ENCODE measurements at regions not wholly inside any gene's neighbourhood (a gene's known extent, or its start where the extent isn't known, plus 50 kb on each side); places are given as distances from the start of the nearest gene placed in this dataset.

DNA sequence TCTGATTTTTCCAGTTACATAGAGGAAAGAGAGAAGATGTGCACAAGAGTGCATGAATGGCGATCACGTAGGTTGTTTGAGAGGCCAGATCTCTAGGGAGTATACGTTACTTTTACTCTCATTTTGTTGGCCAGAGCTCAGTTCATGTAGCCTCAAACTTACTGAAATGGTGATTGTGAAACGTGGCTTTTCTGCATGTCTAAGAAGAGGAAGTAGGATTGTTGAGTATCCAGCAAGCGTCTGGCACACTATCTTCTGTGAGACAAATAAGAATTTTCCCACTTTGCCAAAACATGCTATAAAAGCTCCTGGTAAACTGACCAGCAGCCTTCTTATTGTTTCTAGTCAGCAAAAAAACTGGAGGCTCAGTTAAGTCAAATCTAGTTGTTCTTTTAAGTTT is 264.5 kb upstream of the EMCN start:
- H3K23ac ChIP-seq (ENCODE audit: low read depth, low read length, poor library complexity): no peak overlapping the region
- no peak overlapping the region for H3K4me3 ChIP-seq (ENCODE audit: low read length in 2 of 2)
- H2BK15ac ChIP-seq (ENCODE audit: low read length): no peak overlapping the region
- no peak overlapping the region for H3K14ac ChIP-seq (ENCODE audit: low read length)
- no peak overlapping the region for H4K91ac ChIP-seq (ENCODE audit: low read depth, low read length, poor library complexity)
- no peak overlapping the region for H3K4me2 ChIP-seq (ENCODE audit: insufficient read depth, low read length, poor library complexity, severe bottlenecking)
- H3K4ac ChIP-seq (ENCODE audit: low read length): no peak overlapping the region
- no peaks in the 10 kb centered on the region for H3K4me1 ChIP-seq (ENCODE audit: control insufficient read depth in 2 of 2, insufficient read depth in 1 of 2, low read depth in 1 of 2, low read length in 2 of 2)
- no peak overlapping the region for H3K27ac ChIP-seq (replicated peaks; ENCODE audit: low read length)
- no peaks in the 10 kb centered on the region for H3K79me1 ChIP-seq (ENCODE audit: low read depth, low read length)
- H3K27me3 ChIP-seq (ENCODE audit: control insufficient read depth in 3 of 3, insufficient read depth in 3 of 3, low read depth in 1 of 3, low read length in 3 of 3): no peaks in the 10 kb centered on the region
- H2AFZ ChIP-seq (ENCODE audit: low read length): no peak overlapping the region
- H3K9me3 ChIP-seq (replicated peaks in 1 of 2; ENCODE audit: control insufficient read depth in 2 of 2, insufficient read depth in 1 of 2, low read depth in 1 of 2, low read length in 2 of 2): peaks cover 0 to 6% of the 10 kb centered on the region in 2 donors
- H3K36me3 ChIP-seq (replicated peaks in 1 of 2; ENCODE audit: control insufficient read depth in 2 of 2, insufficient read depth in 2 of 2, low read length in 2 of 2): no peaks in the 10 kb centered on the region
- H2BK120ac ChIP-seq (ENCODE audit: low read depth, low read length): no peak overlapping the region
- no peak overlapping the region for H2BK12ac ChIP-seq (ENCODE audit: low read length)
- H3K9ac ChIP-seq (ENCODE audit: low read depth, low read length, poor library complexity): no peak overlapping the region
- no peak for DNase-seq (ENCODE audit: low spot score)
- H3K18ac ChIP-seq (ENCODE audit: low read length): no peak overlapping the region
- H2BK5ac ChIP-seq (ENCODE audit: low read length): no peak overlapping the region
- H2AK5ac ChIP-seq (ENCODE audit: low read depth, low read length): no peak overlapping the region
- no CpG with 5 or more reads among the region's 5 CpGs for WGBS, 2 donors (ENCODE audit: extremely low coverage in 2 of 2, insufficient read length in 2 of 2, insufficient replicate concordance in 1 of 2)
- H4K8ac ChIP-seq (ENCODE audit: low read depth, low read length): no peak overlapping the region

DNA sequence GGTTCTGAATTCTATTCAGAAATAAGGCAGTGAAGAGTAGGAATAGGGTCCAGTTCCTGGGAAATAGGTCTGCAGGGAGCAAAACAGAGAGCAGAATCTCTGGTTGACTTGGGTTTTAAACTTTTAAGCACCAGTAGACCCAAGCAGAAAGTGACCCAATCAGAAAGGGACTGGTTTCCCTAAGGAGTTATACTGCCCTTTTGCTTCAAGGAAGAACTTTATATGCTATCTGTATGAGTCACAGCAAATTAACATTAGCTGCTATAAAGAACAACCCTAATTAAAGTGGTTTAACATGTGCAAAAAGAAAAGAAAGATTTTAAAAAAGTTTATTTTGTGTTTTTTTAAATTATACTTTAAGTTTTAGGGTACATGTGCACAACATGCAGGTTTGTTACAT is 263.6 kb upstream of the EMCN start:
- Histone ChIP-seq H3K9me3 (replicated peaks in 1 of 2; ENCODE audit: control insufficient read depth in 2 of 2, insufficient read depth in 1 of 2, low read depth in 1 of 2, low read length in 2 of 2) (peaks cover 0 to 12% of the 10 kb centered on the region in 2 donors), H3K4me2 (ENCODE audit: insufficient read depth, low read length, poor library complexity, severe bottlenecking) (no peak overlapping the region), H4K8ac (ENCODE audit: low read depth, low read length) (no peak overlapping the region), H2AK5ac (ENCODE audit: low read depth, low read length) (no peak overlapping the region), H2BK15ac (ENCODE audit: low read length) (no peak overlapping the region), H2BK12ac (ENCODE audit: low read length) (no peak overlapping the region), H3K79me1 (ENCODE audit: low read depth, low read length) (no peaks in the 10 kb centered on the region), H3K18ac (ENCODE audit: low read length) (no peak overlapping the region), H3K4me3 (ENCODE audit: low read length in 2 of 2) (no peak overlapping the region), H3K27ac (replicated peaks; ENCODE audit: low read length) (no peak overlapping the region), H3K9ac (ENCODE audit: low read depth, low read length, poor library complexity) (no peak overlapping the region), H3K27me3 (ENCODE audit: control insufficient read depth in 3 of 3, insufficient read depth in 3 of 3, low read depth in 1 of 3, low read length in 3 of 3) (no peaks in the 10 kb centered on the region), H3K36me3 (replicated peaks in 1 of 2; ENCODE audit: control insufficient read depth in 2 of 2, insufficient read depth in 2 of 2, low read length in 2 of 2) (no peaks in the 10 kb centered on the region), H2BK5ac (ENCODE audit: low read length) (no peak overlapping the region), H3K4me1 (ENCODE audit: control insufficient read depth in 2 of 2, insufficient read depth in 1 of 2, low read depth in 1 of 2, low read length in 2 of 2) (no peaks in the 10 kb centered on the region), H3K4ac (ENCODE audit: low read length) (no peak overlapping the region), H3K14ac (ENCODE audit: low read length) (no peak overlapping the region), H4K91ac (ENCODE audit: low read depth, low read length, poor library complexity) (no peak overlapping the region), H2BK120ac (ENCODE audit: low read depth, low read length) (no peak overlapping the region), H3K23ac (ENCODE audit: low read depth, low read length, poor library complexity) (no peak overlapping the region), H2AFZ (ENCODE audit: low read length) (no peak overlapping the region)
- no peak for DNase-seq (ENCODE audit: low spot score)

DNA sequence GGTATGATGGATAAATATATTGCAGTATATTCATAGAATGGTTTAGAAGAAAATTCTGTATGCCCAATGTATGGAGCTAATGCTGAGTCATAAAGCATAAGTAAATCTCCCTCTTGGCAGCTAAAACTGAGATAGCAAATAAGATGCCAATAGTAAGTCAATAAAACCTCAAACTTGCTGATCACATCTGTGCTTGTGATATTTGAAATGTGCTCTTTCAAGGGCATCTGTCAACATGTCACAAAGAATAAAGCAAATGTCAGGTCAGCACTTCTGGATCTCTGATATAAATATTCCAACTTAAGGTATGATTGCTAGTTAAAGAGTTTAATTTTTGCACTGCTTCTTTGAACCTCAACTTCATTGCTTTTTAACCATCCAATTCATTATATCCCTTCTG is 262.3 kb upstream of the EMCN start:
- H3K4me1 ChIP-seq (ENCODE audit: control insufficient read depth in 2 of 2, insufficient read depth in 1 of 2, low read depth in 1 of 2, low read length in 2 of 2): no peaks in the 10 kb centered on the region
- H2BK12ac ChIP-seq (ENCODE audit: low read length): no peak overlapping the region
- H3K27ac ChIP-seq (replicated peaks; ENCODE audit: low read length): no peak overlapping the region
- no peaks in the 10 kb centered on the region for H3K79me1 ChIP-seq (ENCODE audit: low read depth, low read length)
- H3K14ac ChIP-seq (ENCODE audit: low read length): no peak overlapping the region
- DNase-seq (ENCODE audit: low spot score): no peak
- no peak overlapping the region for H3K18ac ChIP-seq (ENCODE audit: low read length)
- H3K23ac ChIP-seq (ENCODE audit: low read depth, low read length, poor library complexity): no peak overlapping the region
- no peak overlapping the region for H3K4me2 ChIP-seq (ENCODE audit: insufficient read depth, low read length, poor library complexity, severe bottlenecking)
- H2BK5ac ChIP-seq (ENCODE audit: low read length): no peak overlapping the region
- no peak overlapping the region for H2AK5ac ChIP-seq (ENCODE audit: low read depth, low read length)
- no peak overlapping the region for H3K9ac ChIP-seq (ENCODE audit: low read depth, low read length, poor library complexity)
- H2AFZ ChIP-seq (ENCODE audit: low read length): no peak overlapping the region
- H3K36me3 ChIP-seq (replicated peaks in 1 of 2; ENCODE audit: control insufficient read depth in 2 of 2, insufficient read depth in 2 of 2, low read length in 2 of 2): no peaks in the 10 kb centered on the region
- H2BK120ac ChIP-seq (ENCODE audit: low read depth, low read length): no peak overlapping the region
- H2BK15ac ChIP-seq (ENCODE audit: low read length): no peak overlapping the region
- peaks cover 0 to 12% of the 10 kb centered on the region in 2 donors for H3K9me3 ChIP-seq (replicated peaks in 1 of 2; ENCODE audit: control insufficient read depth in 2 of 2, insufficient read depth in 1 of 2, low read depth in 1 of 2, low read length in 2 of 2)
- H3K4ac ChIP-seq (ENCODE audit: low read length): no peak overlapping the region
- no peak overlapping the region for H4K91ac ChIP-seq (ENCODE audit: low read depth, low read length, poor library complexity)
- H3K4me3 ChIP-seq (ENCODE audit: low read length in 2 of 2): no peak overlapping the region
- no peaks in the 10 kb centered on the region for H3K27me3 ChIP-seq (ENCODE audit: control insufficient read depth in 3 of 3, insufficient read depth in 3 of 3, low read depth in 1 of 3, low read length in 3 of 3)
- no peak overlapping the region for H4K8ac ChIP-seq (ENCODE audit: low read depth, low read length)

GRCh38 chr4:100778431-100778830 is 260.6 kb upstream of the EMCN start:
- no peaks in the 10 kb centered on the region for H3K4me1 ChIP-seq (ENCODE audit: control insufficient read depth in 2 of 2, insufficient read depth in 1 of 2, low read depth in 1 of 2, low read length in 2 of 2)
- H2BK15ac ChIP-seq (ENCODE audit: low read length): no peak overlapping the region
- no peak overlapping the region for H4K8ac ChIP-seq (ENCODE audit: low read depth, low read length)
- H2BK5ac ChIP-seq (ENCODE audit: low read length): no peak overlapping the region
- no peak overlapping the region for H3K27ac ChIP-seq (replicated peaks; ENCODE audit: low read length)
- no peak overlapping the region for H2BK120ac ChIP-seq (ENCODE audit: low read depth, low read length)
- H2AFZ ChIP-seq (ENCODE audit: low read length): no peak overlapping the region
- H3K4me3 ChIP-seq (ENCODE audit: low read length in 2 of 2): no peak overlapping the region
- H3K27me3 ChIP-seq (ENCODE audit: control insufficient read depth in 3 of 3, insufficient read depth in 3 of 3, low read depth in 1 of 3, low read length in 3 of 3): no peaks in the 10 kb centered on the region
- H3K9ac ChIP-seq (ENCODE audit: low read depth, low read length, poor library complexity): no peak overlapping the region
- H3K79me1 ChIP-seq (ENCODE audit: low read depth, low read length): no peaks in the 10 kb centered on the region
- H3K23ac ChIP-seq (ENCODE audit: low read depth, low read length, poor library complexity): no peak overlapping the region
- peaks cover 0 to 12% of the 10 kb centered on the region in 2 donors for H3K9me3 ChIP-seq (replicated peaks in 1 of 2; ENCODE audit: control insufficient read depth in 2 of 2, insufficient read depth in 1 of 2, low read depth in 1 of 2, low read length in 2 of 2)
- H2BK12ac ChIP-seq (ENCODE audit: low read length): no peak overlapping the region
- H3K14ac ChIP-seq (ENCODE audit: low read length): no peak overlapping the region
- H3K36me3 ChIP-seq (replicated peaks in 1 of 2; ENCODE audit: control insufficient read depth in 2 of 2, insufficient read depth in 2 of 2, low read length in 2 of 2): no peaks in the 10 kb centered on the region
- no peak overlapping the region for H2AK5ac ChIP-seq (ENCODE audit: low read depth, low read length)
- WGBS, 2 donors (ENCODE audit: extremely low coverage in 2 of 2, insufficient read length in 2 of 2, insufficient replicate concordance in 1 of 2): no CpG with 5 or more reads among the region's 5 CpGs
- H3K4me2 ChIP-seq (ENCODE audit: insufficient read depth, low read length, poor library complexity, severe bottlenecking): no peak overlapping the region
- no peak overlapping the region for H3K18ac ChIP-seq (ENCODE audit: low read length)
- no peak for DNase-seq (ENCODE audit: low spot score)
- no peak overlapping the region for H4K91ac ChIP-seq (ENCODE audit: low read depth, low read length, poor library complexity)
- no peak overlapping the region for H3K4ac ChIP-seq (ENCODE audit: low read length)
